ENCODE measurements at regions not wholly inside any gene's neighbourhood (a gene's known extent, or its start where the extent isn't known, plus 50 kb on each side); places are given as distances from the start of the nearest gene placed in this dataset.

DNA sequence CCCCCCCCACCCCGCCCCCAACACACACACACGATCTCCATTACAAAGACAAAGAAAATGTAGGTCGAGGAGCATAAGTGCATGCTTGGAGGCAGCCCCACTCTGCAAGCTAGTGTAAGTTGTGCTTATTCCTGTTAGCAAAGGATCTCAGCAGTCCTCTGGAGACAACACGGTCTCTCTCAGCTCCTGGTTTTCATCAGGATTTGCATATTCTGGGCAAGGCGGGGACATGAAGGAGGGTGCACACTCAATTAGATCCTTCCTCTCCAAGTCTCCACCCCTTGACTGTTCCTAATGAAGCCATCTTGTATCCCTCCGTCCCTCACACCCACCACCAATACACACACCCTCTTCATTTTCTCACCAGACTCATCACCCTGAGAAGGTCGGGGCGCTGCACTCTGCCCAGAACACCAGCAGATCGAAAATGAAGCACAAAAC, 63.8 kb downstream of the MRPL46 start:
- DNase-seq (ENCODE audit: low read depth) = no peak

DNA sequence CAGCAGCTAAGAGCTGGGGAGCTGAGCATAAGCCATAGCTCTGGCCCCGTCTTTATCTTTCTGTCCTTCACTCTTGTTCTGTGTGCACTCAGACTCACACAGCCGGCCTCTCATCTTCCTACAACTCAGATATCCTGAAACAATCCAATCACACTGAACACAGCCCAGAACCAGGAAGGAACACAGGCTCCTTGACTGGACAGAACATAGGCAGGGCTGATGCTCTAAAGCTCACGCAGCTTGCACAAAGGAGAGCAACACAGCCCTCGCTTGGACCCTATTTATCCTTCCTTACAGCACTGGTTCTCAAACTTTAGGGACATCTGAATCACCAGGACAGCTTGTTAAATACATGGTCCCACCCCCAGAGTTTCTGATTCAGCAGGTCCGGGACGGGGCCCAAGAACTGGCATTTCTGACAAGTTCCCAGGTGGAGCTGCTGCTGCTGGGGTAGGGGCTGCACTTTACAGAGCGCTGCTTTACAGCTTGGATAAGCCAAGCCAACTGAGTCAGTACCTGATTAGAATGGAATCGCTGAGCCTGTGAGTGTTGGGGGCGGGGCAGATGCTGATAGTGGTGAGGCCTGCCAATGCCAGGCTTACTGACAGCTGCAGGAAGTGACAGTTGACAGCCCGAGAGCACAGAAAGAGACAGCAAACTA, 65.1 kb downstream of the MRPL46 start:
- peak; percentile 38 for DNase-seq (ENCODE audit: low read depth)

GRCh38 chr15:88401251-88401995, 65.8 kb downstream of the MRPL46 start:
- DNase-seq (ENCODE audit: low read depth) = no peak

DNA sequence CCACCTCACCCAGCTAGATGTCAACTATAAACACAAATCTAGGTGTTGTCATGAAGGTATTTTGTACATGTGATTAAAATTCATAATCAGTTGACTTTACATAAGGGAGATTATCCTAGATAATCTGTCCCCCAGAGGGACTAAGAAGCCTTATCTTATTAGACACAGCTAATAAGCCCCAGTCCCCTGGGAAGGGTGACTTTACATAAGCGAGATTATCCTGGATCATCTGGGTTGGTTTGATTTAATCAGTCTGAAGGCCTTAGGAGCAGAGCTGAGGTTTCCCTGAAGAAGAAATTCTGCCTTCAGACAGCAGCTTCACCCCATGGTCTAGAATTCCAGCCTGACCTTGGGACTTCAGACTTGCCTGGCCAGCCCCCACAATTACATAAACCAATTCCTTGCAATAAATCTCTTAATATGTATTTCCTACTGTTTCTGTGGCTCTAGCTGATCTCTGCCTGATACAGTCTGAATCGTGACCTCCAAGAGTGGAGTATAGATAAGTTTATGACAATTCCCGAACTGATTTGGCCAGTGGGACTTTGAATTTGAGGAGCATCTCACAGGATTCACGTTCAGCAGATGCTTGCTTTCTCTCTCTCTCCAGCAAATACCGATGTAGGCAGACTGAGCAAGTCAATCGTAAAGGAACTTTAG, 66.5 kb downstream of the MRPL46 start:
- no peak for DNase-seq (ENCODE audit: low read depth)

DNA sequence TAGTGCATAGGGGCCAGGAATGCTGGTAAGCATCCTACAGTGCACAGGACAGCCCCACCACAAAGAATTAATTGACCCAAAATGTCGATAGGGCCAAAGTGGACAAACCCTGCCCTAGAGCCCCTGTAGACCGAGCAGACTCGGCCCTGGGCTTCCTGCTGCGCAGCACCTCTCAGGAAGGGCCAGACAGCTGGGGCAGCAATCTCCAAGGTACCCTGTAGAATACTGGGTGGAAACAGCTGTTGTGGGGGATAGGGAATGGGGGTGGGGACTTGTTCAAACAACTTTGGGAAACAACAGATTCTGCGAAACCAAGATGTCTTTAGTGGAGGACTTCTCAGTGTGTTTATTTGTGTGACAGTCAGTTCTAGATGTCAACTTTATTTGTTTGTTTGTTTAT, 67.1 kb downstream of the MRPL46 start:
- DNase-seq (ENCODE audit: low read depth) = no peak

GRCh38 chr15:88399021-88399685, 68.0 kb downstream of the MRPL46 start:
- DNase-seq (ENCODE audit: low read depth) = no peak

- DNase-seq (ENCODE audit: low read depth) = no peak
These were observed 69.2 kb downstream of the MRPL46 start for GRCh38 chr15:88398011-88398410.

GRCh38 chr15:88397506-88397905, 69.7 kb downstream of the MRPL46 start:
- DNase-seq (ENCODE audit: low read depth) = no peak

DNA sequence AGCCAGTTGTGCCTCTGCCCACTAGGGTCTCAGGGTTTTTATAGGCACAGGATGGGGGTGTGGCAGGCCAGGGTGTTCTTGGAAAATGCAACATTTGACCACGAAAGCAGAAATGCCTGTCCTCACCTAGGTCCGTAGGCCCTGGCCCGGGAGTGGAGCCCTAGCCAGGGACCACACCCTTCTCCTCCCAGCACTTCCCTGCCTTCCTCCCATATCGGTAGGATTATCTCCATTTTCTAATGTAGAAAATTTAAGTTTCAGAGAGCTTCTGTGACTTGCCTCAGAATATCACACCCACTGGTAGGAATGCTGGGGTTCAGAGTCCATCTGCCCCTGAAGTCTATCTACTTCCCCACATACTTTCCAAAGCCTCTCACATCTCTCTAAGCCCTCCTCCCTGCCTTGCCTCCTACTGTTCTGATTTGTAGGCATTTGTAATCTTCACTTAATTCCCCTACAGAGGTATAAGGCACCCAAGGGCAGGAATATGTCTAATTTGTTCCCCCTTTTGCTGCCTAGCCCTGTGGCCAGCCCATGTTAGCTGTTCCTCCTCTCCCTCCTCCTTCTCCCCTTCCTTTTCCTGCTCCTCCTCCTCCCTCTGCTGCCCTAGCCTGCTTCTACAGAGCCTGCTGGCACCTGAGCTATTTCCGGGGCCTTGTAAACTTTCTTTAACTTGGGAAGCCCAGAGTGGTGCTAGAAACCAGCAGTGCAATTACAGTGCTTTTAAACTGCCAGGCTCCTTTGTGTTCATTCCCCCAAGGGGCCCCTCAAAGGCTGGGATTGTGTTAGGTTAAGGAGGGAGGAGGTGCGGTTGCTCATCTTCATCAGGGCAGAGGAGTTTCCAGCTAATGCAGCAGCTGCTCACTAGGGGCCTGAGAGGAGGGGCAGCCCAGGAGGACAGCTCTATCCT, 71.1 kb downstream of the MRPL46 start:
- DNase-seq (ENCODE audit: low read depth) = no peak

GRCh38 chr15:88395241-88395640, 71.9 kb downstream of the MRPL46 start:
- no peak for DNase-seq (ENCODE audit: low read depth)

DNA sequence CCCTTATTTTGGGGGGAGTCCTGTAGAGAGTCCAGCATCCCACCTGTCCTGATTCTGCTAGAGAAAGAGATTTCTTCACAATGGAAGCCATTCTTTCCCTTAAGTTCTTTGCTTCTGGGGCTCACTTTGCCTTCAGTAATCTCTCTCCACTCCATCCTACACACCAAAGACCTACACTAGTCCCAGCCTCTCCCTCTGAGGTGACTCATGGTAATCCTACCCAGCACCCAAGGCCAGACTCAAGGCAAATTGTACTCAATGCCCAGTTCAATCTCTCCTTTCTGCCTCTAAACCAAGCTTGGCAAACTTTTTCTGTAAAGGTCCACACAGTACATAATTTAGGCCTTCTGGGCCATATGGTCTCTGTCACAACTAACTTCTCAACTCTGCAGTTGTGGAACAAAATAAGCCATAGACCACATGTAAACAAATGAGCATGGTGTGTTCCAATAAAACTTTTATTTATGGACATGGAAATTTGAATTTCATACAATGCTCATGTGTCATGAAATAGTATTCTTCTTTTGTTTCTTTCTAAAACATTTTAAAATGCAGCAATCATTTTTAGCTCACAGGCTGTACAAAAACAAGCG, 72.5 kb downstream of the MRPL46 start:
- DNase-seq (ENCODE audit: low read depth) = no peak

DNA sequence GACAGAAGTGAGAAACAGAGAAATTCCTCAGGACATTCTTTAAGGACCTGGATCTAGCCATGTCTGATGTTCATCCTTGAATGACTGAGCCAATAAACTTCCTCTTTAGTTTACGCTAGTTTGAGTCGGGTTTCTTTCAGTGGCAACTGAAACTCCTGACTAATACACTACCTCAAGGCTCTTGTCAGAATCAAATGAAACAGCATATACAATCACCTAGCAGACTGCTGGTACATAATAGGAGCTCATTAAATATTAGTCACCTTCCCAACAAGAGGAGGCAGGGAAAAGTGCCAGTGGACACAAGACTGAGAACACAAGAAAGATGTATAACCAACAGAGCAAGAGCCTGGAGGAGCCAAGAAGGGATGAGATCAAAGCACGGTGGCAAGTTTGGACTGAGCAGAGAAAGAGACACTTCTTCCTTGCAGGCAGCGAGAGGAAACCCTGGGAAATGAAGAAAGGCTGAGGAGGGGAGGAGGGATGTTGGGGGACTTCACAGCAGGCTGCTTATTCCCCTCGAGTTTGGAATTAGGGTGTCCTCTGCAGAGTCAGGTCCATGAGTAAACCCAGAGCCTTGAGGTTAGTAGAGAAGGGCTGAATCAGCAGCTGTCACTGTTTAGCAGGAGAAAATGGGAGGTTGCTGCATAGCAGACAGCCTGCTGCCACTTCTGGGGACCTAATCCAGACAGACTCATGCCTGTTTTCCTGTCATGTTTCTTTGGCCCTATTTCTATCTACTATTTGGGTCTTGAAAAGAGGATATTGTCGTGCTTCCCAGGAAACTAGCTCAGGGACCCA, 73.3 kb downstream of the MRPL46 start:
- DNase-seq (ENCODE audit: low read depth) = no peak

- no peak for DNase-seq (ENCODE audit: low read depth)
These were observed 75.5 kb downstream of the MRPL46 start for GRCh38 chr15:88391700-88392099.

DNA sequence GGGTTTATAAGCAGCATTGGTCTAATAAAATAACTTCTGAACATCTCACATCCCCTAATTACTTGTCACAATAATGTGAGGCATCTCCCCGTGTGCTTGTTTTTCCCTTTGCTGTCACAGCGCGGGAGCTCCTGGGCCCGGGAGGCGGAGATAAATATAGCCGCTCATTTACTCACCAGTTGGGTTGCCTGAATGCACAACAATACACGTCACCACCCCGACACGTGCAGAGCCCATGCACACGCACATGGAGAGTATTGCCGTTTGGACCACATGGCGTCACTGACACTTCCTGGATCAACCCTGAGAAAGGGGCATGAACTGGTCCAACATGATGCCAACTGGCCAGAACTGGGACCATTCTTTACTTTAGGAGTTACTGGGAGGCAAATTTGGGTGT, 76.2 kb downstream of the MRPL46 start:
- no peak for DNase-seq (ENCODE audit: low read depth)

DNA sequence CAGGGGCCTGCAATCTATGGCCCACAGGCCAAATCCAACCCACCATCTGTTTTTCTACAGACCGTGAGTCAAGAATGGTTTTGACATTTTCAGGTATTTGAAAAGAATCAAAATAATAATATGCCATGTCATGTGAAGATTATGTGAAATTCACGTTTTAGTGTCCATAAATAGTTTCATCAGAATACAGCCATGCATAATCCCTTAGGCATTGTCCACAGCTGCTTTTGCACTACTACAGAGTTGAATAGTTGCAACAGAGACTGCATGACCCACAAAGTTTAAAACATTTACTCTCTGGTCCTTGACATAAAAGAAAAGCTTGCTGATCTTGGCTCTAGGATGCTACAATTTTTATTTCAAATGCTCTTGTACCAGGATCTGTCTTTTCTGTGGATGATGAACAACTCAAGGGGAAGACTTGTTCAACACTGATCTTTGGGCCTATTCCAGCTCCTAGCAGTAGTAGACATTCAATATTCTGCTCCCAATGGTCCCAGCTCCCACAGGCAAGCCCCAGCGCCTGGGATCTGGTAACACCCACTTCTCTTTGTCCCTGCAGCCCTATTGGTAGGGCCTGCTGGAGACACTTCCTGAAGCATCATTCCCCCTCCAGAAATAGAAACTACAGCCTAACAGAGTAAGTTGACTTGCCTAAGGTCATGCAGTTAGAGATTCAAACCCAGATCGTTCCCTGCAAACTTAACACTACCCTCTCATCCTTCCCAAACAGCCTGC, 76.9 kb downstream of the MRPL46 start:
- no peak for DNase-seq (ENCODE audit: low read depth)

DNA sequence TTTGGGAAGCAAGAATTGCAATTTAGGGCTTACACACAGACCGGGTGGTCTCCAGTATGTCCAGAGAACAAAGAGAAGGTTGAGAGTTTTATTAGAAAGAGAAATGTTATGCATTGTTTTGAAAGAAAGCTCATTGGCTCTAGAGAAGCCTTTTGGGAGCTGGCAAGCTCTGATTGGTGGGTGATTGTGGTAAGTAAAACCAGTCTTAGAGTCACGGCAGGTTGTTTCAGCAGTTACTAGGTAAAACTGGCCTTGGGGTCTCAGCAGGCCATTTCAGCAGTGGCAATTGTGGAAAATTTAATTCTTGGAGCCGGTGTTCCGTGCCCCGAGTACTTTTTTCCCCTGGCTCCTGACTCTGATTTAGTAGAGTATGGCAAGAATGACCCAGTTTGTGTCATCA, 78.1 kb downstream of the MRPL46 start:
- DNase-seq (ENCODE audit: low read depth) = no peak

- DNase-seq (ENCODE audit: low read depth) = no peak
These were observed 78.5 kb downstream of the MRPL46 start for GRCh38 chr15:88388686-88389085.

DNA sequence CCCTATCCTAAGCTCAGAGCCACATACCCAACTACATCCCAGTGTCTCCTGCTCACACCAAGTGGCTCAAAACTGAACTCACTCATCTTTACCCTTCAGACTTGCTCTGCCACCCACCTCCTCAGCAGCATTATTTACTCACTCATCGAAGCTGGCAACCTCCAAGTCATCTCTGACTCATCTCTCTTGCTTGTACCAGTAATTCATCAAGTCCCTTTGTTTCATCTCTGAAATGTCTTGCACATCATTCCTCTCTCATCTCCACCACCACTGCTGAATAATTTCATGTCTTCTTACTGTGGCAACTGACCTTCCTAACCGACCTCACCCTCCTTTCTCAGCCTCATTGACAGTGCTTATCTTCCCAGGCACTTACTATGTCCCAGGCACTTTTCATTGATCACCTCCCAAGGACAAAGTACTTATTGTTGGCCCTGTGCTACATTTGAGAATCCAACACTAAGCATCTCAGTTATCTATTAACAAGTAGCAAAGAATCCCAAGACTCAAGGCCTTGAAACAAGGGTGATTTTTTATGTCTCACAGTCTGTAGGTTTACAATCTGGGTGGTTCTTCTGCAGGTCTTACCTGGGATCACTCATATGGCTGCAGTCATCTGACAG, 82.0 kb downstream of the MRPL46 start:
- DNase-seq (ENCODE audit: low read depth) = peak; percentile 5

DNA sequence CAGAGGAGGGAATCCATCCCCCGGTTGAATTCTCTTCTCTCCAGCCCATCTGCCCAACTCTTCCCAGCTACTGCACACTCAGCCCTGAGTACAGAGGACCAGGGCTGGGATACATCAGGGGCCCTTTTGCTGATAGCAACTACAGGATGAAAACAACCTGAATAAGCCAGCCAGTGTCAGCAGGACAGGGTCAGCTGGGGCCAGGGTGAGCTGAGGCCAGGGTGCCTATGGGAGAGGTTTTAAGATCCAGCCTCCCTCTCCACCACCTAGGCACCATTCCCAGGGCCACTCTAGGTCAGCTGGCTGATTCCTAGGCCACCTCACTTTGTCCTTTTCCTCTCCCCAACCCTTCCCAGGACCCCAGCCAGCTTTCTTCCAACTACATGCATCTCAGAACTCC, 83.8 kb downstream of the MRPL46 start:
- DNase-seq (ENCODE audit: low read depth) = no peak

Measured in LHCN-M2 (cell line).